Effector memory CD4-positive, alpha-beta T cell (primary cell): ENCODE measurements at regions not wholly inside any gene's neighbourhood (a gene's known extent, or its start where the extent isn't known, plus 50 kb on each side); places are given as distances from the start of the nearest gene placed in this dataset.

ENCODE experiments used
- DNase-seq, 3 donors: peaks; one replicate each; pipeline ENCODE4 v3.0.0-alpha.2; 2020
- H3K27ac ChIP-seq: 2 replicates; pipeline ENCODE4 v1.7.0; 2013; ENCODE audit warnings: mild to moderate bottlenecking, low read length, moderate library complexity; ENCODE audit not compliant: insufficient read depth, poor library complexity, severe bottlenecking
- H3K27me3 ChIP-seq: replicated peaks from 2 replicates; pipeline ENCODE4 v1.7.0; 2013; ENCODE audit warnings: mild to moderate bottlenecking, low read length; ENCODE audit not compliant: insufficient read depth, control insufficient read depth, poor library complexity, severe bottlenecking
- H3K36me3 ChIP-seq: 2 replicates; pipeline ENCODE4 v1.7.0; 2013; ENCODE audit warnings: mild to moderate bottlenecking, low read length, moderate library complexity; ENCODE audit not compliant: control insufficient read depth, insufficient read depth
- H3K4me1 ChIP-seq: 2 replicates; pipeline ENCODE4 v1.7.0; 2013; ENCODE audit warnings: low read length, mild to moderate bottlenecking; ENCODE audit not compliant: control insufficient read depth, insufficient read depth, poor library complexity, severe bottlenecking
- H3K4me3 ChIP-seq: 2 replicates; pipeline ENCODE4 v1.7.0; 2013; ENCODE audit warnings: low read length, low read depth, mild to moderate bottlenecking; ENCODE audit not compliant: insufficient read depth, poor library complexity, severe bottlenecking
- H3K9me3 ChIP-seq: 2 replicates; pipeline ENCODE4 v1.7.0; 2013; ENCODE audit warnings: mild to moderate bottlenecking, low read length, moderate library complexity; ENCODE audit not compliant: control insufficient read depth

DNA sequence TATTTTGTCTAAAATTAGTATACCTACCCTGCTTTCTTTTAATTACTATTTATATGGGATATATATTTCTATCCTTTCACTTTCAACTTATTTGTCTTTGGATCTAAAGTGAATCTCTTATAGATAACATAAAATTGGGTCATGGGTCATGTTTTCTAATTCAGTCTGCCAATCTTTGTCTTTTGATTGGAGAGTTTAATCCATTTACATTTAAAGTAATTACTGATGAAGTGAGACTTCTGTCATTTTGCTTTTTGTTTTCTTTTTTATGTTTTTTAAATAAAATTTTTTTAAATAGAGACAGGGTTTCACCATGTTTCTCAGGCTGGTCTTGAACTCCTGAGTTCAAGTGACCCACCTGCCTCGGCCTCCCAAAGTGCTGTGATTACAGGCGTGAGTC is 50.5 kb upstream of the PRDM1 start:
- H3K27me3 ChIP-seq: no peaks in the 10 kb centered on the region
- DNase-seq: no peak
- no peak overlapping the region for H3K27ac ChIP-seq
- no peaks in the 10 kb centered on the region for H3K9me3 ChIP-seq
- H3K36me3 ChIP-seq: no peaks in the 10 kb centered on the region
- H3K4me3 ChIP-seq: no peak overlapping the region
- H3K4me1 ChIP-seq: no peaks in the 10 kb centered on the region

DNA sequence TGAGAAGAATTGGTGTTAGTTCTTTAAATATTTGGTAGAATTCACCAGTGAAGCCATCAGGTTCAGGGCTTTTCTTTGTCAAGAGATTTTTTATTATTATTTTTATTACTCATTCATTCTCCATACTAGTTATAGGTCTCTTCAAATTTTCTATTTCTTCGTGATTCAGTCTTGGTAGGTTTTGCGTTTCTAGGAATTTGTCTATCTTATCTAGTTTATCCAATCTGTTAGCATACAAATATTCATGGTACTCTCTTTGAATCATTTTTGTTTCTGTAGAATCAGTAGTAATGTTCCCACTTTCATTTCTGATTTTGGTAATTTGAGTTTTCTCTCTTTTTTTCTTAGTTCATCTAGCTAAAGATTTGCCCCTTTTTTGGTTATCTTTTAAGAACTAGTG is 52.3 kb upstream of the PRDM1 start:
- Histone ChIP-seq H3K27ac (no peak overlapping the region), H3K27me3 (no peaks in the 10 kb centered on the region), H3K4me1 (no peaks in the 10 kb centered on the region), H3K36me3 (no peaks in the 10 kb centered on the region), H3K4me3 (no peak overlapping the region), H3K9me3 (no peaks in the 10 kb centered on the region)
- DNase-seq: no peak

DNA sequence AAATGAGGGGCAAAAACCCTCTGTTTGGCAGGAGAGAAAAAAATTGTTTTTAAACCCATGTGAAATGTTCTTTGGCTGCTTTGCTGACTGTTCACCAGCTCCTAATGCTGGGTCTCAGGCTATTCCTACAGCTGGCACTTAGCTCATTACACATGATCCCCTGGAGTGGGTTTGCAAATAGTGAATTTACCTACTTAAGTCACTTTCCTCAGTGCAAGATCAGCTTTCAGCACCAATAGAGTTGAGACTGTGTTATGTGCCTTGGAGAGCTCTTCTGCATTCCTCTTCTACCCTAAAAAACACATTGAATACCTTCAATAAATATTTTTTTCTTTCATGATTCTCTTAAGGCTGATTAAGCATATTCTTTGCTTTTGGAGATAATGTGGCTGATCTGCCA is 58.4 kb upstream of the PRDM1 start:
- Histone ChIP-seq H3K27me3 (no peaks in the 10 kb centered on the region), H3K36me3 (no peaks in the 10 kb centered on the region), H3K4me1 (no peaks in the 10 kb centered on the region), H3K9me3 (no peaks in the 10 kb centered on the region), H3K4me3 (no peak overlapping the region), H3K27ac (no peak overlapping the region)
- DNase-seq: no peak

DNA sequence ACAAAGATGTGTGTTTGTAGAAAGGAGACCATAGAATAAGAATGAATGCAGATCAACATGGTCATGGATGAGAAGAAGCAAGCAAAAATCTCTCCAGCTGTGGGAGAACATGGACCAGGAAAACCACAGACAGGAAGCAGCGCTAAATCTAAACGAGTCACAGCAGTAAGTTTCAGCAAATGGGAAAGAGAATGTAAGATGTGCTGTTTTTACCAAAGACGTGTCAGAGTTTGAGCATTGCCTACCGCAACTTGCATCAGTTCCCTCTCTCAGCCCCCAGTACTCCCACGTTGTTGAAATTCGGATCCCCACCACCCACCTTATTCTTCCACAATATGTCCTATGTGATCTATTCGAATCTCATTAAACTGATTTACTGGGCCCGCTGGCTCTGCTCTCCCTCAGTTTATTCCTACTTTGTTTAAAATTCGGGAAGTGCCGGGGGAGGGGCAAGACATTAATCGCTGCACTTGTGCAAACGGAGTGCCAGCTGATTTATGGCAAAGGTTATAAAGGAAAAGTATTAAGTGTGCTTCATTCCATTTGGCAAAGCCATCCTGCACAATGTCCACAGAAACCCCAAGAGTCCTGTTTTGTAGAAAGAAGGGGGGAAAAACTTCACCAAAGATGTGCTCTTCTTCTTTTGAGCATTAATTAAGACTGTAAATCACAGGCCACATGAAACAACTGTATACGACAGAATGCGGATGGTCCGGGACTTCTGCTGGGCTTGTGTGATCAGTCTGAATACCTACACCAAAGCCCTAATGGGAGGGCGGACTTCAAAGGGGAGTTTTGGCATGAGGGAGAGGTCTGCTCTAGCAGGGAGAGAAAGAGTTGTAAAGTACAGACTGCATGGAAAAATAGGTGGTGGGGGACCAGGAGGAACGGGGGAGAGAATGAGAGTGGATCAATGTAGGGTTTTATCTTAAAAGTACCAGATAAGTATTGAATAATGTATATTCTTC is 59.1 kb upstream of the PRDM1 start:
- H3K4me1 ChIP-seq: no peaks in the 10 kb centered on the region
- no peaks in the 10 kb centered on the region for H3K36me3 ChIP-seq
- H3K9me3 ChIP-seq: no peaks in the 10 kb centered on the region
- H3K27ac ChIP-seq: no peak overlapping the region
- no peak overlapping the region for H3K4me3 ChIP-seq
- DNase-seq: no peak
- no peaks in the 10 kb centered on the region for H3K27me3 ChIP-seq

DNA sequence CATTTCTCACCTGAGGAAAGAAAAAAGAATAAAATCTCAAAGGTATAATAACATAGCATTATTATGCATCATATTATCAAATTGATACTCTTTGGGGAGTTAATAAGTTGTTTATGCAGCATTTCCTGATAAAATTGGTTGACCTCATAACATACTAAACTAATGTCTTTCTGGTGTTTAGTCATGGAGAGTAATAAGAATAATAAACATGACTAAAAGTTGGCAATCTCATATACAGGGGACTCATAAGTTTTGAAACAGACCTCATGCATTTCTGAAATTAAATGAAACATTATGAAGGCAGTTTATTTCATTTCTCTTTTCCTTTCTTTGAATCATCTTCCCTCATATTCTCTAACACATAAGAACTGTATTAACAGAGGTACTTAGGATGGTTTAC is 60.5 kb upstream of the PRDM1 start:
- no peaks in the 10 kb centered on the region for H3K27me3 ChIP-seq
- no peaks in the 10 kb centered on the region for H3K36me3 ChIP-seq
- DNase-seq: no peak
- no peak overlapping the region for H3K27ac ChIP-seq
- no peaks in the 10 kb centered on the region for H3K4me1 ChIP-seq
- no peak overlapping the region for H3K4me3 ChIP-seq
- no peaks in the 10 kb centered on the region for H3K9me3 ChIP-seq

DNA sequence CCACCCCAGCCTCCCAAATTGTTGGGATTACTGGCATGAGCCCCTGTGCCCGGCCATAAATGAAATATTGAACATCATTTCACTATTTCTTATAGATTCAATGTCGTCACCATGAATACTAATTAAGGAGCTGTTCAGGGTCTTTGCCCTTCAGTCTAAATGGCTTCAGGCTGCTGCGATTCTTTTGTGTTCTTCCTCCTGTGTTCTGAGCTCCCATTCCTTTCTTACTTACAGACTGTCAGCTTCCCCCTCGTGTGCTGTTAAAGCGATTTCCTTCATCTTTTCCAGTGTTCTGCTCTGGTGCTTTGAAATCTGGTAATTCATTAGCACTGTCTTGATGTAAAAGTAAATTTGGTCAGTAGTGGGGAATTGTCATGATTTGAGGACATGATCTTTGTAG is 63.3 kb upstream of the PRDM1 start:
- H3K4me1 ChIP-seq: no peaks in the 10 kb centered on the region
- H3K4me3 ChIP-seq: no peak overlapping the region
- H3K27ac ChIP-seq: no peak overlapping the region
- DNase-seq: no peak
- no peaks in the 10 kb centered on the region for H3K36me3 ChIP-seq
- H3K9me3 ChIP-seq: no peaks in the 10 kb centered on the region
- H3K27me3 ChIP-seq: no peaks in the 10 kb centered on the region

DNA sequence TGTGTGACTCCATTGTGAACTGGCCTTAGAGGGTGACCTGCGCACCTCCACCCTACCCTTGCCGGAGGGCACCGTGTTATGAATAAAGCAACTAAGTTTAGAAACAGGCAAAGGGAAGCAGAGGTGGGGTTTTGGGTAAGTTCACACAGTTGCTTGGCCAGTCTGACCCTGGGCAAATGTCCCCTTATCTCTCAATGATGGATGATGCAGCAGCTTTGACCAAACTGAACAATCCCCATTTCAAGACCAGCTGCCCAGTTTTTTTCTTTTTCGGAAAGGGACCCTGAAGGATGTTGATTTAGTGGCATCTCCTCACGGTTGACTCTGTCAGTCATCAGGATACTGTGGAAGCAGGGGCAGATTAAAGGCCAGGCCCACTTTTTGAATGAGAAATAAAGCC is 68.7 kb upstream of the PRDM1 start:
- H3K27ac ChIP-seq: no peak overlapping the region
- no peaks in the 10 kb centered on the region for H3K9me3 ChIP-seq

DNA sequence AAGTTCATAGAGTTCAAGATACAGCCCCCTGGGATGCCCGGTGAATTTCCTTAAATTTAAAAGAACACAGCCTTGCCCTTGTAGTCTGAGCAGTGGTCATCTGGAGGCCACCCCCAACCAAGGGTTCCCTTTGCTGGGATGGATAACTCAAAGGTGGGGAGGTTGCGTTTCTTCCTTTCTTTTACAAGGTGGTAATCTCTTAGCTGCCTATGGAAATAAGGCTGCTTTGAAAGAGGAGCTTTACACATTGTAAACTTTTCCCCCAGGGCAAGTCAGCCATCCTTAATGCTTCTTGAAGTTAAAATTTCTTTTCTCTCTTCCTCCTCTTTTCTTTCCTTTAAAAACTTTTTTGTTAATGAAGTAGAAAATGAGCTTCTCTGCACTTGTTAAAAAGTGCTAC is 71.2 kb upstream of the PRDM1 start:
- no peaks in the 10 kb centered on the region for H3K4me1 ChIP-seq
- no peak for DNase-seq
- no peaks in the 10 kb centered on the region for H3K27me3 ChIP-seq
- H3K9me3 ChIP-seq: no peaks in the 10 kb centered on the region
- H3K27ac ChIP-seq: no peak overlapping the region
- H3K4me3 ChIP-seq: no peak overlapping the region
- no peaks in the 10 kb centered on the region for H3K36me3 ChIP-seq

More for the DNA sequence above, 68.7 kb upstream of the PRDM1 start:
- no peaks in the 10 kb centered on the region for H3K27me3 ChIP-seq
- no peaks in the 10 kb centered on the region for H3K4me1 ChIP-seq
- H3K4me3 ChIP-seq: no peak overlapping the region
- H3K36me3 ChIP-seq: no peaks in the 10 kb centered on the region
- DNase-seq: no peak

DNA sequence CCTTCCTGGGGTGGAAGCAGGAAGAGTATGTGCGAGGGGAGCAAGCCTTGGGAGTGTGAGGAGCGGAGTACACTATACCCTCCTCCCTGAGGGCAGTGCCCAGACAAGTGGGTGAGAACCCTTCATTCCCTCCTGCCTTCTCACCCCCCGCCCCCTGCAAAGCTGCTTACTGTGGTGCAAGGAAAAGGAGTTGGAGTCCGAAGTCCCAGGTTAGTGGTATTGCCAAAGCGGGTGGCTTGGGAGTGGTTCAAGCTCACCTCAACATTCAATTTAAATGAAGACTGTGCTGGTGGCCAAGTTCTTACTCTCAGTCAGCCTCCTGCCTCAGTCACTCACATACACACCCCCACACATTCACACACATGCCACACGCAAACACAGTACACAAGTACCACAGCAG is 74.7 kb upstream of the PRDM1 start:
- DNase-seq: no peak
- no peaks in the 10 kb centered on the region for H3K27me3 ChIP-seq
- H3K9me3 ChIP-seq: no peaks in the 10 kb centered on the region
- no peaks in the 10 kb centered on the region for H3K4me1 ChIP-seq
- H3K36me3 ChIP-seq: no peaks in the 10 kb centered on the region
- no peak overlapping the region for H3K4me3 ChIP-seq
- H3K27ac ChIP-seq: no peak overlapping the region

DNA sequence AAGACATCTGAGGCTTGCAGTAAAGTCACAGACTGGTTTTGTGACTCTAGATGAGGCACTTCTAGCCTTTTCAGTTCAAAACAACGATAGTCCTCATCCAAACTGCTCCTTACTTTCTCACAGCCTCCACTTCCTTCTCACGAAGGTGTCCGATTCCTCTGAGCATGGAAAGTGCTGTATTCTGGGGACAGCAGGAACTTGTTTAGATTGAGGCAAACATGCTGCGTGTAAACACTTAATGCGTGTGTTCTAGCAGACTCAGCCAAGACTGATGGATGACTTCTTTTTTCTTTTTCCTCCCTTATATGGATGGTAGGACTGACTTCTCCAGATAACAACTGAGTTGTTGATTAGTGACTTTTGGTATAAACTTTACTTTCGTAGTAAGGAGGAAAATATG is 80.2 kb upstream of the PRDM1 start:
- H3K27me3 ChIP-seq: no peaks in the 10 kb centered on the region
- no peaks in the 10 kb centered on the region for H3K4me1 ChIP-seq
- H3K27ac ChIP-seq: no peak overlapping the region
- DNase-seq: no peak
- no peak overlapping the region for H3K4me3 ChIP-seq
- H3K9me3 ChIP-seq: no peaks in the 10 kb centered on the region
- no peaks in the 10 kb centered on the region for H3K36me3 ChIP-seq
